ENCODE measurements at regions not wholly inside any gene's neighbourhood (a gene's known extent, or its start where the extent isn't known, plus 50 kb on each side); places are given as distances from the start of the nearest gene placed in this dataset.

- TF ChIP-seq, protein P1, sequence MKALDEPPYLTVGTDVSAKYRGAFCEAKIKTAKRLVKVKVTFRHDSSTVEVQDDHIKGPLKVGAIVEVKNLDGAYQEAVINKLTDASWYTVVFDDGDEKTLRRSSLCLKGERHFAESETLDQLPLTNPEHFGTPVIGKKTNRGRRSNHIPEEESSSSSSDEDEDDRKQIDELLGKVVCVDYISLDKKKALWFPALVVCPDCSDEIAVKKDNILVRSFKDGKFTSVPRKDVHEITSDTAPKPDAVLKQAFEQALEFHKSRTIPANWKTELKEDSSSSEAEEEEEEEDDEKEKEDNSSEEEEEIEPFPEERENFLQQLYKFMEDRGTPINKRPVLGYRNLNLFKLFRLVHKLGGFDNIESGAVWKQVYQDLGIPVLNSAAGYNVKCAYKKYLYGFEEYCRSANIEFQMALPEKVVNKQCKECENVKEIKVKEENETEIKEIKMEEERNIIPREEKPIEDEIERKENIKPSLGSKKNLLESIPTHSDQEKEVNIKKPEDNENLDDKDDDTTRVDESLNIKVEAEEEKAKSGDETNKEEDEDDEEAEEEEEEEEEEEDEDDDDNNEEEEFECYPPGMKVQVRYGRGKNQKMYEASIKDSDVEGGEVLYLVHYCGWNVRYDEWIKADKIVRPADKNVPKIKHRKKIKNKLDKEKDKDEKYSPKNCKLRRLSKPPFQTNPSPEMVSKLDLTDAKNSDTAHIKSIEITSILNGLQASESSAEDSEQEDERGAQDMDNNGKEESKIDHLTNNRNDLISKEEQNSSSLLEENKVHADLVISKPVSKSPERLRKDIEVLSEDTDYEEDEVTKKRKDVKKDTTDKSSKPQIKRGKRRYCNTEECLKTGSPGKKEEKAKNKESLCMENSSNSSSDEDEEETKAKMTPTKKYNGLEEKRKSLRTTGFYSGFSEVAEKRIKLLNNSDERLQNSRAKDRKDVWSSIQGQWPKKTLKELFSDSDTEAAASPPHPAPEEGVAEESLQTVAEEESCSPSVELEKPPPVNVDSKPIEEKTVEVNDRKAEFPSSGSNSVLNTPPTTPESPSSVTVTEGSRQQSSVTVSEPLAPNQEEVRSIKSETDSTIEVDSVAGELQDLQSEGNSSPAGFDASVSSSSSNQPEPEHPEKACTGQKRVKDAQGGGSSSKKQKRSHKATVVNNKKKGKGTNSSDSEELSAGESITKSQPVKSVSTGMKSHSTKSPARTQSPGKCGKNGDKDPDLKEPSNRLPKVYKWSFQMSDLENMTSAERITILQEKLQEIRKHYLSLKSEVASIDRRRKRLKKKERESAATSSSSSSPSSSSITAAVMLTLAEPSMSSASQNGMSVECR (CRISPR knock-in tag; IDR thresholded peaks at IDR 0.05; ENCODE audit: borderline replicate concordance), result no peak
- no peak for TF ChIP-seq ZBTB21 (CRISPR knock-in tag; IDR thresholded peaks at IDR 0.05; ENCODE audit: borderline replicate concordance)
- TF ChIP-seq, protein P2, sequence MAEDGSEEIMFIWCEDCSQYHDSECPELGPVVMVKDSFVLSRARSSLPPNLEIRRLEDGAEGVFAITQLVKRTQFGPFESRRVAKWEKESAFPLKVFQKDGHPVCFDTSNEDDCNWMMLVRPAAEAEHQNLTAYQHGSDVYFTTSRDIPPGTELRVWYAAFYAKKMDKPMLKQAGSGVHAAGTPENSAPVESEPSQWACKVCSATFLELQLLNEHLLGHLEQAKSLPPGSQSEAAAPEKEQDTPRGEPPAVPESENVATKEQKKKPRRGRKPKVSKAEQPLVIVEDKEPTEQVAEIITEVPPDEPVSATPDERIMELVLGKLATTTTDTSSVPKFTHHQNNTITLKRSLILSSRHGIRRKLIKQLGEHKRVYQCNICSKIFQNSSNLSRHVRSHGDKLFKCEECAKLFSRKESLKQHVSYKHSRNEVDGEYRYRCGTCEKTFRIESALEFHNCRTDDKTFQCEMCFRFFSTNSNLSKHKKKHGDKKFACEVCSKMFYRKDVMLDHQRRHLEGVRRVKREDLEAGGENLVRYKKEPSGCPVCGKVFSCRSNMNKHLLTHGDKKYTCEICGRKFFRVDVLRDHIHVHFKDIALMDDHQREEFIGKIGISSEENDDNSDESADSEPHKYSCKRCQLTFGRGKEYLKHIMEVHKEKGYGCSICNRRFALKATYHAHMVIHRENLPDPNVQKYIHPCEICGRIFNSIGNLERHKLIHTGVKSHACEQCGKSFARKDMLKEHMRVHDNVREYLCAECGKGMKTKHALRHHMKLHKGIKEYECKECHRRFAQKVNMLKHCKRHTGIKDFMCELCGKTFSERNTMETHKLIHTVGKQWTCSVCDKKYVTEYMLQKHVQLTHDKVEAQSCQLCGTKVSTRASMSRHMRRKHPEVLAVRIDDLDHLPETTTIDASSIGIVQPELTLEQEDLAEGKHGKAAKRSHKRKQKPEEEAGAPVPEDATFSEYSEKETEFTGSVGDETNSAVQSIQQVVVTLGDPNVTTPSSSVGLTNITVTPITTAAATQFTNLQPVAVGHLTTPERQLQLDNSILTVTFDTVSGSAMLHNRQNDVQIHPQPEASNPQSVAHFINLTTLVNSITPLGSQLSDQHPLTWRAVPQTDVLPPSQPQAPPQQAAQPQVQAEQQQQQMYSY (CRISPR knock-in tag; IDR thresholded peaks at IDR 0.05), result no peak
- TF ChIP-seq RELA (CRISPR knock-in tag; IDR thresholded peaks at IDR 0.05; ENCODE audit: borderline replicate concordance), result no peak
- no peak for TF ChIP-seq CREM (CRISPR knock-in tag; IDR thresholded peaks at IDR 0.05)
- TF ChIP-seq FOXP1 (CRISPR knock-in tag; IDR thresholded peaks at IDR 0.05; ENCODE audit: borderline replicate concordance), result no peak
- no peak for TF ChIP-seq ESRRA (CRISPR knock-in tag; IDR thresholded peaks at IDR 0.05; ENCODE audit: borderline replicate concordance)
Observed at GRCh38 chr14:36424478-36425102, 95.4 kb downstream of the NKX2-1 start (continued).

DNA sequence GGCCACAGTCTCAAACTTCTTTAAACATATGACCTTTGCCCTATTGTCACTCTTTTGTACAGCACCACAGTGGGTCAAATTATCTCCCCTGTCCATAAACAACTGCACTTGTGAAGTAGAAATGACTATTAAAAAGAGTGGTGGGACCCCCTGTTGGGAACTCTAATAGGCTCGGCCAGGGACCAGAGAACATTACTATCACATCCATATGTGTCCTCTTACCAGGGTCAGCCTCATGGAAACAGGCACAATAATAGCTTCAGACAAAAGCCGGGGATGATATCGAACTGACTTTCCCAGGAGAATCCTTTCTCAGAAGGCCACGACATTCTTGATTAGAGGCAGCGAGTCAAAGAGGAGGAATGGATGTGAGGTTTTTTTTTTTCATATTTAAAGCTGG lies 96.6 kb downstream of the NKX2-1 start:
- Mint-ChIP-seq H3K27me3 (ENCODE audit: low read depth) (peaks cover 30% of the 10 kb centered on the region), H3K36me3 (no peaks in the 10 kb centered on the region), H3K4me1 (peaks cover 28% of the 10 kb centered on the region), H3K4me3 (no peak overlapping the region), H3K9me3 (no peaks in the 10 kb centered on the region), H3K27ac (no peak overlapping the region)
- DNase-seq (ENCODE audit: low spot score) (no peak), ATAC-seq (no peak)
- TF ChIP-seq ZNF281 (CRISPR knock-in tag; IDR thresholded peaks at IDR 0.05) (no peak), NR3C1 (CRISPR knock-in tag; conservative IDR thresholded peaks at IDR 0.05; ENCODE audit: low read depth) (no peak), ZNF423 (CRISPR knock-in tag; IDR thresholded peaks at IDR 0.05) (no peak), NFYB (CRISPR knock-in tag; conservative IDR thresholded peaks at IDR 0.05; ENCODE audit: low read depth) (no peak), MXD4 (CRISPR knock-in tag; IDR thresholded peaks at IDR 0.05; ENCODE audit: borderline replicate concordance) (no peak), SP1 (CRISPR knock-in tag; conservative IDR thresholded peaks at IDR 0.05) (no peak), ESRRA (CRISPR knock-in tag; IDR thresholded peaks at IDR 0.05; ENCODE audit: borderline replicate concordance) (no peak)
- TF ChIP-seq, protein P3, sequence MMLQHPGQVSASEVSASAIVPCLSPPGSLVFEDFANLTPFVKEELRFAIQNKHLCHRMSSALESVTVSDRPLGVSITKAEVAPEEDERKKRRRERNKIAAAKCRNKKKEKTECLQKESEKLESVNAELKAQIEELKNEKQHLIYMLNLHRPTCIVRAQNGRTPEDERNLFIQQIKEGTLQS (CRISPR knock-in tag; conservative IDR thresholded peaks at IDR 0.05), result no peak
- ChIA-PET CTCF (interaction anchor here (0.8 kb wide), 1 partner anchor 51 kb away, joined by 3 read pairs; no protein-coding TSS in a partner anchor), POLR2A (no interaction called here)
